OCI-LY1 (cell line): ENCODE measurements at regions not wholly inside any gene's neighbourhood (a gene's known extent, or its start where the extent isn't known, plus 50 kb on each side); places are given as distances from the start of the nearest gene placed in this dataset.

Source experiments
- CTCF ChIP-seq: fragments of 200-600 bp; sonication (generic), shearing (Covaris generic); IDR thresholded peaks from 2 replicates; pipeline ENCODE4 v1.5.1; 2017; ENCODE audit warnings: mild to moderate bottlenecking, antibody characterized with exemption, low read length, moderate library complexity, mixed read lengths
- EZH2 ChIP-seq: fragments of 200-600 bp; sonication (generic), shearing (Covaris generic); IDR thresholded peaks from 2 replicates; pipeline ENCODE4 v1.8.0; 2017; ENCODE audit warnings: borderline replicate concordance, mixed run types, mild to moderate bottlenecking, antibody characterized with exemption, low read length, moderate library complexity, mixed read lengths

- no peak for TF ChIP-seq CTCF
- TF ChIP-seq EZH2 = no peak
These were observed 209.1 kb upstream of the AUTS2 start for GRCh38 chr7:69389216-69389615.
